B cell (primary cell): ENCODE measurements at regions not wholly inside any gene's neighbourhood (a gene's known extent, or its start where the extent isn't known, plus 50 kb on each side); places are given as distances from the start of the nearest gene placed in this dataset.

Source experiments
- ATAC-seq: fragments of 200-7000 bp; cut with Tn5 transposase; one replicate; pipeline ENCODE4 v1.10.0; 2021; ENCODE audit warnings: low read depth, mild to moderate bottlenecking, moderate number of reproducible peaks, moderate library complexity
- CTCF ChIA-PET: fragments of 350-600 bp; sonication (Branson Sonifier 250); formaldehyde crosslinking; loops from one replicate; lab custom pipeline; 2021; ENCODE audit warnings: antibody characterized with exemption, inconsistent platforms; lab: Charles Lee
- POLR2A ChIA-PET: fragments of 350-600 bp; sonication (Branson Sonifier 250); formaldehyde crosslinking; loops from one replicate; lab custom pipeline; 2021; ENCODE audit warnings: antibody characterized with exemption; lab: Charles Lee
- DNase-seq: peaks from one replicate; pipeline ENCODE4 v3.0.0; 2013
- H2AFZ ChIP-seq: 2 replicates; pipeline ENCODE4 v1.6.1; 2012; ENCODE audit warnings: mild to moderate bottlenecking, low read depth, low read length; ENCODE audit not compliant: insufficient read depth, poor library complexity, severe bottlenecking
- H3K27ac ChIP-seq, 2 donors: 1 replicate in 1 of 2; 2 replicates in 1 of 2; pipeline ENCODE4 v1.5.1; 2012 to 2013; ENCODE audit warnings: low read length in 2 of 2, mild to moderate bottlenecking in 2 of 2, moderate library complexity in 1 of 2
- H3K27me3 ChIP-seq, 4 experiments: fragments of 200-600 bp in 1 of 4; sonication (generic) in 1 of 4; replicated peaks in 1 of 4; 1 replicate in 2 of 4; 2 replicates in 2 of 4; pipeline versions ENCODE4 v1.6.1 to v1.7.0; 2013 to 2016; ENCODE audit warnings: low read length in 3 of 4, mild to moderate bottlenecking in 2 of 4, mixed read lengths in 1 of 4, moderate library complexity in 1 of 4; ENCODE audit not compliant: insufficient read depth in 4 of 4, control insufficient read depth in 3 of 4; ENCODE audit errors: control extremely low read depth in 1 of 4
- H3K36me3 ChIP-seq, 2 experiments: replicated peaks in 1 of 2; 1 replicate in 1 of 2; 2 replicates in 1 of 2; pipeline versions ENCODE4 v1.6.1 to v1.7.1; 2013; ENCODE audit warnings: low read length in 1 of 2; ENCODE audit not compliant: insufficient read depth in 2 of 2, control insufficient read depth in 1 of 2; ENCODE audit errors: control extremely low read depth in 1 of 2, extremely low read depth in 1 of 2
- H3K4me1 ChIP-seq, 2 donors: fragments of 200-600 bp in 1 of 2; sonication (generic) in 1 of 2; 1 replicate in 1 of 2; 2 replicates in 1 of 2; pipeline versions ENCODE4 v1.5.1 to v1.6.1; 2013 to 2017; ENCODE audit warnings: low read length in 2 of 2; ENCODE audit not compliant: control insufficient read depth in 2 of 2, insufficient read depth in 2 of 2
- H3K4me2 ChIP-seq: replicated peaks from 2 replicates; pipeline ENCODE3; 2012; ENCODE audit warnings: mild to moderate bottlenecking, low read depth, low read length; ENCODE audit not compliant: poor library complexity, severe bottlenecking
- H3K4me3 ChIP-seq, 5 experiments: fragments of 200-600 bp in 1 of 5; sonication (generic) in 1 of 5; 1 replicate in 3 of 5; 2 replicates in 2 of 5; pipeline versions ENCODE4 v1.5.1 to v1.7.0; 2011 to 2016; ENCODE audit warnings: low read length in 4 of 5, mild to moderate bottlenecking in 4 of 5, low read depth in 2 of 5, control low read depth in 1 of 5, moderate library complexity in 1 of 5; ENCODE audit not compliant: insufficient read depth in 1 of 5; ENCODE audit errors: control extremely low read depth in 1 of 5, extremely low read depth in 1 of 5
- H3K79me2 ChIP-seq: fragments of 200-600 bp; sonication (generic); one replicate; pipeline ENCODE4 v1.6.0; 2016; ENCODE audit warnings: low read length; ENCODE audit not compliant: control insufficient read depth, insufficient read depth
- H3K9ac ChIP-seq: fragments of 200-600 bp; sonication (generic); 2 replicates; pipeline ENCODE4 v1.6.1; 2017; ENCODE audit warnings: mild to moderate bottlenecking, low read length, moderate library complexity
- H3K9me3 ChIP-seq, 3 donors: one replicate each; pipeline versions ENCODE4 v1.6.1 to v1.7.1; 2013; ENCODE audit warnings: low read length in 2 of 3; ENCODE audit not compliant: control insufficient read depth in 2 of 3, insufficient read depth in 1 of 3; ENCODE audit errors: control extremely low read depth in 1 of 3
- H4K20me1 ChIP-seq: 2 replicates; pipeline ENCODE4 v1.6.0; 2012; ENCODE audit warnings: mild to moderate bottlenecking, low read length; ENCODE audit not compliant: insufficient read depth, control insufficient read depth, poor library complexity, severe bottlenecking
- H3K27ac Mint-ChIP-seq: one replicate; pipeline ENCODE4 v1.8.0; 2021; ENCODE audit warnings: mixed read lengths
- H3K27me3 Mint-ChIP-seq: one replicate; pipeline ENCODE4 v1.8.0; 2021; ENCODE audit warnings: mixed read lengths
- H3K4me1 Mint-ChIP-seq: one replicate; pipeline ENCODE4 v1.8.0; 2021; ENCODE audit warnings: mixed read lengths
- H3K4me3 Mint-ChIP-seq: one replicate; pipeline ENCODE4 v1.8.0; 2021; ENCODE audit warnings: mixed read lengths
- H3K9me3 Mint-ChIP-seq: one replicate; pipeline ENCODE4 v1.8.0; 2022; ENCODE audit warnings: mixed read lengths; ENCODE audit not compliant: insufficient read depth
- CTCF ChIP-seq: fragments of 200-600 bp; IDR thresholded peaks from one replicate; pipeline ENCODE4 v1.8.0; 2022; ENCODE audit warnings: antibody characterized with exemption, mild to moderate bottlenecking
- EZH2 ChIP-seq: IDR thresholded peaks from 2 replicates; pipeline ENCODE4 v1.6.1; 2012; ENCODE audit warnings: borderline replicate concordance, low read depth, mild to moderate bottlenecking, moderate library complexity, low read length; ENCODE audit not compliant: insufficient read depth, poor library complexity, severe bottlenecking
- WGBS: methylation state at CpG from one replicate; pipeline ENCODE4 v1.1.5; 2013; ENCODE audit warnings: missing lambda C conversion rate; ENCODE audit not compliant: insufficient coverage; 5-methylcytosine and 5-hydroxymethylcytosine counted together
- intact Hi-C: fragments of 100-400 bp; cut with micrococcal nuclease; formaldehyde crosslinking; loops from one replicate; pipeline ENCODE4 v1.10.0; 2022

GRCh38 chr2:52955079-52955478, 812.5 kb upstream of the CHAC2 start:
- H3K36me3 ChIP-seq: no peaks in the 10 kb centered on the region
- DNase-seq: no peak
- TF ChIP-seq EZH2: no peak
- TF ChIP-seq CTCF: no peak
- WGBS: 93% methylated on average over 4 of the region's 5 CpGs
- Mint-ChIP-seq H3K4me1 (no peaks in the 10 kb centered on the region), H3K27ac (no peak overlapping the region), H3K9me3 (no peaks in the 10 kb centered on the region), H3K27me3 (no peaks in the 10 kb centered on the region), H3K4me3 (no peak overlapping the region)
- H3K4me2 ChIP-seq: no peak overlapping the region
- POLR2A ChIA-PET: no interaction called here
- CTCF ChIA-PET: no interaction called here
- intact Hi-C loops: no loop called here
- H3K9ac ChIP-seq: no peak overlapping the region
- H3K27me3 ChIP-seq: no peaks in the 10 kb centered on the region
- H2AFZ ChIP-seq: no peak overlapping the region
- no peaks in the 10 kb centered on the region for H4K20me1 ChIP-seq
- no peak overlapping the region for H3K27ac ChIP-seq
- H3K4me3 ChIP-seq: no peak overlapping the region
- H3K4me1 ChIP-seq: no peaks in the 10 kb centered on the region
- H3K79me2 ChIP-seq: no peaks in the 10 kb centered on the region
- no peak for ATAC-seq
- peaks cover 0 to under 1% (median 0%) of the 10 kb centered on the region in 3 donors for H3K9me3 ChIP-seq

GRCh38 chr2:52940101-52940500, 827.5 kb upstream of the CHAC2 start:
- Histone ChIP-seq H3K27ac (no peak overlapping the region), H3K4me2 (no peak overlapping the region), H3K79me2 (no peaks in the 10 kb centered on the region), H3K9me3 (no peaks in the 10 kb centered on the region), H3K27me3 (no peaks in the 10 kb centered on the region), H3K9ac (no peak overlapping the region), H3K4me3 (no peak overlapping the region), H3K4me1 (no peaks in the 10 kb centered on the region), H3K36me3 (no peaks in the 10 kb centered on the region), H2AFZ (no peak overlapping the region), H4K20me1 (no peaks in the 10 kb centered on the region)
- ATAC-seq: no peak
- Mint-ChIP-seq H3K4me1 (no peaks in the 10 kb centered on the region), H3K9me3 (no peaks in the 10 kb centered on the region), H3K27ac (no peak overlapping the region), H3K27me3 (no peaks in the 10 kb centered on the region), H3K4me3 (no peak overlapping the region)
- no CpG with 5 or more reads among the region's 2 CpGs for WGBS
- ChIA-PET CTCF (no interaction called here), POLR2A (no interaction called here)
- DNase-seq: no peak
- no peak for TF ChIP-seq CTCF
- TF ChIP-seq EZH2: no peak
- intact Hi-C loops: no loop called here
